A549 (cell line): ENCODE measurements at regions not wholly inside any gene's neighbourhood (a gene's known extent, or its start where the extent isn't known, plus 50 kb on each side); places are given as distances from the start of the nearest gene placed in this dataset.

Experiments used
- ATAC-seq, 2 experiments: fragments of 200-7000 bp in 1 of 2; fragments of >200 bp in 1 of 2; cut with Nextera tagmentation in 1 of 2; cut with Tn5 transposase in 1 of 2; 3 replicates each; pipeline versions ENCODE4 v1.8.0 to v1.9.1; 2018 to 2020; ENCODE audit warnings: mild to moderate bottlenecking in 1 of 2, moderate library complexity in 1 of 2
- CTCF ChIA-PET: fragments of 300-600 bp; sonication (Branson Sonifier 250); formaldehyde crosslinking; extraction: SDS; loops from one replicate; lab custom pipeline; 2021; ENCODE audit warnings: antibody characterized with exemption, inconsistent platforms; lab: Yijun Ruan, JAX
- POLR2A ChIA-PET: fragments of 350-600 bp; formaldehyde crosslinking; extraction: SDS; loops from one replicate; lab custom pipeline; 2021; ENCODE audit warnings: antibody characterized with exemption, inconsistent platforms; lab: Yijun Ruan, JAX
- DNase-seq, 2 experiments: peaks; one replicate each; pipeline versions ENCODE4 v3.0.0 to v3.0.0-alpha.2; 2011 to 2016; ENCODE audit warnings: low read depth in 1 of 2, low spot score in 1 of 2
- FAIRE-seq: peaks from 2 replicates; lab custom pipeline; 2011; peaks lifted over from hg19 to GRCh38; lab: Jason Lieb, UNC
- H3K27ac ChIP-seq, 2 experiments: fragments of >200 bp; sonication (Bioruptor Twin); formaldehyde crosslinking; 3 replicates each; pipeline ENCODE4 v1.5.1; 2016 to 2017
- H3K4me1 ChIP-seq: fragments of >200 bp; sonication (Bioruptor Twin); formaldehyde crosslinking; 3 replicates; pipeline ENCODE4 v1.6.1; 2016
- H3K4me2 ChIP-seq: fragments of >200 bp; sonication (Bioruptor Twin); formaldehyde crosslinking; 3 replicates; pipeline ENCODE4 v1.6.1; 2016
- H3K4me3 ChIP-seq: fragments of >200 bp; sonication (Bioruptor Twin); formaldehyde crosslinking; 3 replicates; pipeline ENCODE4 v1.5.1; 2016
- H3K9me3 ChIP-seq: fragments of >200 bp; sonication (Bioruptor Twin); formaldehyde crosslinking; 3 replicates; pipeline ENCODE4 v1.6.1; 2016
- BCL3 ChIP-seq: fragments of >200 bp; sonication (Bioruptor Twin); formaldehyde crosslinking; IDR thresholded peaks from 3 replicates; pipeline ENCODE4 v1.6.1; 2016
- CBX8 ChIP-seq: fragments of 200-600 bp; sonication (generic); IDR thresholded peaks from 2 replicates; pipeline ENCODE4 v1.6.1; 2016
- CEBPB ChIP-seq, 2 experiments: fragments of >200 bp in 1 of 2; sonication (Bioruptor Twin) in 1 of 2; formaldehyde crosslinking in 1 of 2; IDR thresholded peaks; 2 replicates each; pipeline ENCODE4 v1.6.1; 2012 to 2016
- CHD4 ChIP-seq: fragments of 200-600 bp; sonication (generic); IDR thresholded peaks from 2 replicates; pipeline ENCODE4 v1.6.1; 2016; ENCODE audit warnings: antibody characterized with exemption, mild to moderate bottlenecking, borderline replicate concordance
- EHMT2 ChIP-seq: fragments of 200-600 bp; sonication (generic); IDR thresholded peaks from 2 replicates; pipeline ENCODE4 v1.6.1; 2016; ENCODE audit warnings: antibody characterized with exemption, low read depth, mild to moderate bottlenecking, moderate library complexity
- FOSB ChIP-seq: fragments of 250-450 bp; sonication (Bioruptor Pico); IDR thresholded peaks from 2 replicates; pipeline ENCODE4 v1.5.0; 2020; ENCODE audit warnings: mild to moderate bottlenecking, moderate library complexity
- FOSL2 ChIP-seq, 2 experiments: fragments of 450-650 bp in 1 of 2; fragments of >200 bp in 1 of 2; sonication (Bioruptor Twin) in 1 of 2; formaldehyde crosslinking; IDR thresholded peaks; 2 replicates each; pipeline versions ENCODE4 v1.5.0 to v1.6.1; 2016 to 2020; ENCODE audit warnings: mild to moderate bottlenecking in 1 of 2, moderate library complexity in 1 of 2
- FOXS1 ChIP-seq: fragments of 250-450 bp; sonication (Bioruptor Pico); IDR thresholded peaks from 2 replicates; pipeline ENCODE4 v1.5.0; 2020; ENCODE audit warnings: mild to moderate bottlenecking, moderate library complexity
- HEYL ChIP-seq: fragments of 250-450 bp; sonication (Bioruptor Pico); IDR thresholded peaks from 2 replicates; pipeline ENCODE4 v1.8.0; 2021; ENCODE audit warnings: mild to moderate bottlenecking, moderate library complexity
- HMGXB4 ChIP-seq: fragments of 250-450 bp; sonication (Bioruptor Pico); IDR thresholded peaks from 2 replicates; pipeline ENCODE4 v1.5.0; 2021; ENCODE audit warnings: mild to moderate bottlenecking, moderate library complexity, borderline replicate concordance
- HOXA7 ChIP-seq: fragments of 250-450 bp; sonication (Bioruptor Pico); IDR thresholded peaks from 2 replicates; pipeline ENCODE4 v1.5.0; 2020; ENCODE audit warnings: mild to moderate bottlenecking, moderate library complexity
- HOXB13 ChIP-seq: fragments of 250-450 bp; sonication (Bioruptor Pico); IDR thresholded peaks from 2 replicates; pipeline ENCODE4 v1.5.0; 2020; ENCODE audit warnings: low read depth, mild to moderate bottlenecking, moderate library complexity
- JUNB ChIP-seq: fragments of >200 bp; sonication (Bioruptor Twin); formaldehyde crosslinking; IDR thresholded peaks from 2 replicates; pipeline ENCODE4 v1.6.1; 2016
- KDM1A ChIP-seq: fragments of 200-600 bp; sonication (generic); IDR thresholded peaks from 2 replicates; pipeline ENCODE4 v1.6.1; 2016; ENCODE audit warnings: low read depth, mild to moderate bottlenecking
- NFE2L2 ChIP-seq: fragments of 150-350 bp; conservative IDR thresholded peaks from 2 replicates; pipeline ENCODE4 v1.6.1; 2014; ENCODE audit warnings: low read length
- NPAS2 ChIP-seq: fragments of 250-450 bp; sonication (Bioruptor Pico); IDR thresholded peaks from 2 replicates; pipeline ENCODE4 v1.8.0; 2022; ENCODE audit warnings: mild to moderate bottlenecking, moderate library complexity, borderline replicate concordance
- POLR2A ChIP-seq: IDR thresholded peaks from 2 replicates; pipeline ENCODE4 v1.6.1; 2012; ENCODE audit warnings: mild to moderate bottlenecking, low read length
- RAD21 ChIP-seq, 2 experiments: fragments of >200 bp in 1 of 2; sonication (Bioruptor Twin) in 1 of 2; formaldehyde crosslinking in 1 of 2; IDR thresholded peaks in 1 of 2; conservative IDR thresholded peaks in 1 of 2; 2 replicates in 1 of 2; 3 replicates in 1 of 2; pipeline ENCODE4 v1.6.1; 2012 to 2018; ENCODE audit warnings: inconsistent platforms in 1 of 2
- SMC3 ChIP-seq: fragments of >200 bp; sonication (Bioruptor Twin); formaldehyde crosslinking; IDR thresholded peaks from 3 replicates; pipeline ENCODE4 v1.6.1; 2018; ENCODE audit warnings: inconsistent platforms
- SREBF2 ChIP-seq: fragments of 450-650 bp; IDR thresholded peaks from 2 replicates; pipeline ENCODE4 v1.6.1; 2014; ENCODE audit warnings: mild to moderate bottlenecking, moderate library complexity
- TP53 ChIP-seq: fragments of 250-450 bp; sonication (Bioruptor Pico); IDR thresholded peaks from 2 replicates; pipeline ENCODE4 v1.5.0; 2021; ENCODE audit warnings: mild to moderate bottlenecking, moderate library complexity
- WGBS: methylation state at CpG from one replicate; pipeline ENCODE4 v1.1.6; 2017; ENCODE audit errors: missing lambda C conversion rate; 5-methylcytosine and 5-hydroxymethylcytosine counted together
- TF ChIP-seq, protein P1 (sequence below): fragments of 450-650 bp; IDR thresholded peaks from 2 replicates; pipeline ENCODE4 v1.6.1; 2014; ENCODE audit warnings: antibody characterized with exemption

DNA sequence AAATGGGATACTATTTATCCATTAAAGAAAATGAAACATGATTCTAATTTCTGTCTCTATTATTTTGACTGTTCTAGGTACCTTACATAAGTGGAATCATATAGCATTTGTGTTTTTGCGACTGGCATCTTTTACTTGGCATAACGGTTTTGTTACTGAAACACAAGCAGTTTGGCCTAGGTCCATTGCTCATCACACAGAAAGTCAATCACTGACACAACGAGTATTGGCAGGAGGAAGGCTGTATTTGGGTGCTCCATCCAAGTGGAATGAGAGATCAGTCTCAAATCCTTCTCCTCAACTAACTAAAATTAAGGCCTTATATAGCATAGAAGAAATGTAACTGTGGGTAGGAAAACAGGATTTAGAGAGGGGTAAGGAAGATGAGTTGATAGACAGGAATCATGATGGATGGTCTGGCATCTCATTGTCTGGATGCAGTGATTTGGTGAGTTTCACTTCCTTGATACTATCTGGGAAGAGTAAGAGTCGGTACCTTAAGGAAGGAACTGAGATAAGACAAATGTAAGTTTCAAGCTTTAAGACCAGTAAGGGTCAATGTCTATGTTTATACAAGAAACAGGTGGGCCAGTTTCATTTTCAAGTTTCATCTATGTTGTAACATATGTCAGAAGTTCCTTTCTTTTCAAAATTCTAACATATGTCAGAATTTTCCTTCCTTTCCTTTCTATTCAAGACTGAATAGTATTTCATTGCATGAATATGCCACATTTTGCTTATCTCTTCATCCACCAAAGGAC lies 276.9 kb upstream of the RAB6C start (continued):
- TF ChIP-seq FOSL2 (IDR thresholded peaks at IDR 0.05) = no peak
- no peak for TF ChIP-seq FOSL2 (CRISPR knock-in tag; IDR thresholded peaks at IDR 0.05)

- H3K4me3 ChIP-seq = no peak overlapping the region
- H3K4me1 ChIP-seq = no peaks in the 10 kb centered on the region
- DNase-seq (no peak), ATAC-seq (no peak), FAIRE-seq (no peak)
- H3K9me3 ChIP-seq = no peaks in the 10 kb centered on the region
- H3K27ac ChIP-seq = no peak overlapping the region
- TF ChIP-seq SMC3 (no peak), NPAS2 (CRISPR knock-in tag) (no peak), HOXB13 (CRISPR knock-in tag) (no peak), FOXS1 (CRISPR knock-in tag) (no peak), HEYL (no peak), CBX8 (no peak)
- ChIA-PET POLR2A (no interaction called here), CTCF (no interaction called here)
- H3K4me2 ChIP-seq = no peak overlapping the region
- WGBS = 20% methylated on average over 6 of the region's 6 CpGs
Observed at GRCh38 chr2:129705085-129705484, 274.4 kb upstream of the RAB6C start.

GRCh38 chr2:129707800-129708199 lies 271.7 kb upstream of the RAB6C start:
- POLR2A ChIA-PET = no interaction called here
- no peak for ATAC-seq
- H3K9me3 ChIP-seq = no peaks in the 10 kb centered on the region
- CTCF ChIA-PET = no interaction called here
- no peak for DNase-seq
- no peak overlapping the region for H3K4me2 ChIP-seq
- 50% methylated on average over 1 of the region's 4 CpGs for WGBS
- H3K27ac ChIP-seq = no peak overlapping the region
- no peak for FAIRE-seq
- no peaks in the 10 kb centered on the region for H3K4me1 ChIP-seq
- TF ChIP-seq HMGXB4 (CRISPR knock-in tag) (no peak), HOXA7 (no peak), JUNB (no peak), SREBF2 (no peak), HOXB13 (CRISPR knock-in tag) (no peak), BCL3 (no peak), HEYL (no peak), NFE2L2 (no peak), TP53 (no peak), CEBPB (IDR thresholded peaks at IDR 0.05) (no peak), EHMT2 (no peak), KDM1A (no peak), RAD21 (conservative IDR thresholded peaks at IDR 0.05 in 1 of 2, IDR thresholded peaks at IDR 0.05 in 1 of 2) (no peak), FOSB (CRISPR knock-in tag) (no peak), CHD4 (no peak), POLR2A (no peak)
- TF ChIP-seq, protein P1, sequence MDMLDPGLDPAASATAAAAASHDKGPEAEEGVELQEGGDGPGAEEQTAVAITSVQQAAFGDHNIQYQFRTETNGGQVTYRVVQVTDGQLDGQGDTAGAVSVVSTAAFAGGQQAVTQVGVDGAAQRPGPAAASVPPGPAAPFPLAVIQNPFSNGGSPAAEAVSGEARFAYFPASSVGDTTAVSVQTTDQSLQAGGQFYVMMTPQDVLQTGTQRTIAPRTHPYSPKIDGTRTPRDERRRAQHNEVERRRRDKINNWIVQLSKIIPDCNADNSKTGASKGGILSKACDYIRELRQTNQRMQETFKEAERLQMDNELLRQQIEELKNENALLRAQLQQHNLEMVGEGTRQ = no peak
- no peak overlapping the region for H3K4me3 ChIP-seq
